ENCODE measurements at regions not wholly inside any gene's neighbourhood (a gene's known extent, or its start where the extent isn't known, plus 50 kb on each side); places are given as distances from the start of the nearest gene placed in this dataset.

GRCh38 chr10:131403936-131404335, 92.4 kb upstream of the TCERG1L start:
- no peaks in the 10 kb centered on the region for H3K9me3 ChIP-seq (ENCODE audit: control insufficient read depth, low read depth, low read length)

DNA sequence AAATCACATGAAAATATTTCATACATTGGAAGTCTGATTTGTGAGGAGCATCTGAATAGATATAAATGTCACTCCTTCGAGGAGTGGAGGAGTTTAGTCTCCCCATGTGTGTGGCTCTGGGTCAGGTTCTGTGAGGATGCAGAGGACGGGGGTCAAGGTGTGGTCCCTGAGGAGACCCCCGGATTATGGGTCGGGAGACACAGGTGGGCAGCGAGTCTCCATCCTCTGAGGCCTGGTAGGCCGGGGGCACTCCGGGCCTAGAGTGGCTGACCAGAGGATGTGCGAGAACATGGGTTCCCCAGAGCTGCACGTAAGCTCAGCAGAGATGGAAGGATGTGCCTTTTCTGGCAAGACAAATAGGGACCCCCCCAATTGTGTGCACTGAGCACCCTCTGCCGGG, 93.4 kb upstream of the TCERG1L start:
- Histone ChIP-seq H3K9ac (ENCODE audit: low read length) (no peak overlapping the region), H3K36me3 (ENCODE audit: control insufficient read depth, low read depth, low read length) (no peaks in the 10 kb centered on the region), H3K27me3 (ENCODE audit: control insufficient read depth, insufficient read depth, low read length) (no peaks in the 10 kb centered on the region), H3K9me3 (ENCODE audit: control insufficient read depth, low read depth, low read length) (no peaks in the 10 kb centered on the region), H3K4me3 (ENCODE audit: low read length) (no peak overlapping the region), H3K27ac (ENCODE audit: low read length) (no peak overlapping the region), H3K4me1 (ENCODE audit: control insufficient read depth, low read depth, low read length) (no peaks in the 10 kb centered on the region)

More at GRCh38 chr10:131403936-131404335, 92.4 kb upstream of the TCERG1L start:
- no peaks in the 10 kb centered on the region for H3K4me1 ChIP-seq (ENCODE audit: control insufficient read depth, low read depth, low read length)
- H3K27me3 ChIP-seq (ENCODE audit: control insufficient read depth, insufficient read depth, low read length): no peaks in the 10 kb centered on the region
- H3K36me3 ChIP-seq (ENCODE audit: control insufficient read depth, low read depth, low read length): no peaks in the 10 kb centered on the region
- no peak overlapping the region for H3K9ac ChIP-seq (ENCODE audit: low read length)
- H3K4me3 ChIP-seq (ENCODE audit: low read length): no peak overlapping the region
- H3K27ac ChIP-seq (ENCODE audit: low read length): no peak overlapping the region

- Histone ChIP-seq H3K36me3 (ENCODE audit: control insufficient read depth, low read depth, low read length) (no peaks in the 10 kb centered on the region), H3K27ac (ENCODE audit: low read length) (no peak overlapping the region), H3K27me3 (ENCODE audit: control insufficient read depth, insufficient read depth, low read length) (no peaks in the 10 kb centered on the region), H3K4me1 (ENCODE audit: control insufficient read depth, low read depth, low read length) (no peaks in the 10 kb centered on the region), H3K4me3 (ENCODE audit: low read length) (no peak overlapping the region), H3K9ac (ENCODE audit: low read length) (no peak overlapping the region), H3K9me3 (ENCODE audit: control insufficient read depth, low read depth, low read length) (no peaks in the 10 kb centered on the region)
Observed at GRCh38 chr10:131406676-131407392, 95.3 kb upstream of the TCERG1L start.

GRCh38 chr10:131418681-131419080, 107.2 kb upstream of the TCERG1L start:
- H3K4me3 ChIP-seq (ENCODE audit: low read length): no peak overlapping the region
- H3K27me3 ChIP-seq (ENCODE audit: control insufficient read depth, insufficient read depth, low read length): no peaks in the 10 kb centered on the region
- no peak overlapping the region for H3K27ac ChIP-seq (ENCODE audit: low read length)
- H3K9me3 ChIP-seq (ENCODE audit: control insufficient read depth, low read depth, low read length): no peaks in the 10 kb centered on the region
- H3K4me1 ChIP-seq (ENCODE audit: control insufficient read depth, low read depth, low read length): no peaks in the 10 kb centered on the region
- no peak overlapping the region for H3K9ac ChIP-seq (ENCODE audit: low read length)
- H3K36me3 ChIP-seq (ENCODE audit: control insufficient read depth, low read depth, low read length): no peaks in the 10 kb centered on the region

GRCh38 chr10:131419797-131420196, 108.3 kb upstream of the TCERG1L start:
- H3K27me3 ChIP-seq (ENCODE audit: control insufficient read depth, insufficient read depth, low read length): no peaks in the 10 kb centered on the region
- no peak overlapping the region for H3K27ac ChIP-seq (ENCODE audit: low read length)
- no peak overlapping the region for H3K9ac ChIP-seq (ENCODE audit: low read length)
- H3K9me3 ChIP-seq (ENCODE audit: control insufficient read depth, low read depth, low read length): no peaks in the 10 kb centered on the region
- no peak overlapping the region for H3K4me3 ChIP-seq (ENCODE audit: low read length)
- no peaks in the 10 kb centered on the region for H3K4me1 ChIP-seq (ENCODE audit: control insufficient read depth, low read depth, low read length)
- no peaks in the 10 kb centered on the region for H3K36me3 ChIP-seq (ENCODE audit: control insufficient read depth, low read depth, low read length)

DNA sequence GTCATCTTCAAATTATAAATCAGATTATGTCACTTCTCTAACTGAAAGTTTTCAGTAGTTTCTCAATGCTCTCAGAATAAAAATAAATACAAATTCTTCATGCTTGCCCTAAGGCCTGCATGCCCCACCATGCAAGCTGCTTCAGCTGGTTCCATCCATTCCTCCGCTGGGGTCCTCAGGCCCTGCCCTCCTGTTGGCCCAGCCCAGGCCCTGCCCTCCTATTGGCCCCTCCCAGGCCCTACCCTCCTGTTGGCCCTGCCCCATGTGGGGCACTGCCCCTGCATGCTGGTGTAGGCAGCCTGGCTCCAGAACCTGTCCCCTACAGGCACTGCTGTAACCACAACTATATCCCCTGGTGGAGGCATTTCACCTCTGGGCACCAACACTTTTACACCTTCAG, 109.3 kb upstream of the TCERG1L start:
- no peaks in the 10 kb centered on the region for H3K27me3 ChIP-seq (ENCODE audit: control insufficient read depth, insufficient read depth, low read length)
- H3K27ac ChIP-seq (ENCODE audit: low read length): no peak overlapping the region
- H3K9me3 ChIP-seq (ENCODE audit: control insufficient read depth, low read depth, low read length): no peaks in the 10 kb centered on the region
- H3K4me1 ChIP-seq (ENCODE audit: control insufficient read depth, low read depth, low read length): no peaks in the 10 kb centered on the region
- H3K36me3 ChIP-seq (ENCODE audit: control insufficient read depth, low read depth, low read length): no peaks in the 10 kb centered on the region
- H3K9ac ChIP-seq (ENCODE audit: low read length): no peak overlapping the region
- no peak overlapping the region for H3K4me3 ChIP-seq (ENCODE audit: low read length)

GRCh38 chr10:131421381-131421780, 109.9 kb upstream of the TCERG1L start:
- Histone ChIP-seq H3K4me3 (ENCODE audit: low read length) (no peak overlapping the region), H3K9ac (ENCODE audit: low read length) (no peak overlapping the region), H3K4me1 (ENCODE audit: control insufficient read depth, low read depth, low read length) (no peaks in the 10 kb centered on the region), H3K27ac (ENCODE audit: low read length) (no peak overlapping the region), H3K9me3 (ENCODE audit: control insufficient read depth, low read depth, low read length) (no peaks in the 10 kb centered on the region), H3K27me3 (ENCODE audit: control insufficient read depth, insufficient read depth, low read length) (no peaks in the 10 kb centered on the region), H3K36me3 (ENCODE audit: control insufficient read depth, low read depth, low read length) (no peaks in the 10 kb centered on the region)

DNA sequence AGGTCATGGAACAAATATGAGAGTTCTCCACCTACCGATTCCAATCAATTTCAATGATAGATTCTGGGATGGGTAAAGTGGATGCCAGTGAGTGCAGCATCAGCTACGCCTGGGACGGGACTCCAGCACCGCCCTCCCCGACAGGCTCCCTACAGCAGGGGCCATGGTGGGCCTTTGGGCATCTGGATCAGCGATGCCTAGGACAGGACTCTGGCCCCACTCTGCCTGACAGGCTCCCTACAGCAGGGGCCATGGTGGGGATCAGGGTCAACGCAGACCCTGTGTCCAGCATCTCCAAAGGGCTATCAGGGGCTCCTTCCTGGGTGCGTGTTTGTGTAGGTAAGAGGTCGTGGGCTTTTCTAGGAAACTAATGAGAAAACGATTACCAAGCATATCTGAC, 111.2 kb upstream of the TCERG1L start:
- Histone ChIP-seq H3K9ac (ENCODE audit: low read length) (no peak overlapping the region), H3K9me3 (ENCODE audit: control insufficient read depth, low read depth, low read length) (no peaks in the 10 kb centered on the region), H3K27me3 (ENCODE audit: control insufficient read depth, insufficient read depth, low read length) (no peaks in the 10 kb centered on the region), H3K27ac (ENCODE audit: low read length) (no peak overlapping the region), H3K4me3 (ENCODE audit: low read length) (no peak overlapping the region), H3K36me3 (ENCODE audit: control insufficient read depth, low read depth, low read length) (no peaks in the 10 kb centered on the region), H3K4me1 (ENCODE audit: control insufficient read depth, low read depth, low read length) (no peaks in the 10 kb centered on the region)

- Histone ChIP-seq H3K27ac (ENCODE audit: low read length) (no peak overlapping the region), H3K9me3 (ENCODE audit: control insufficient read depth, low read depth, low read length) (no peaks in the 10 kb centered on the region), H3K4me1 (ENCODE audit: control insufficient read depth, low read depth, low read length) (no peaks in the 10 kb centered on the region), H3K36me3 (ENCODE audit: control insufficient read depth, low read depth, low read length) (no peaks in the 10 kb centered on the region), H3K27me3 (ENCODE audit: control insufficient read depth, insufficient read depth, low read length) (no peaks in the 10 kb centered on the region), H3K9ac (ENCODE audit: low read length) (no peak overlapping the region), H3K4me3 (ENCODE audit: low read length) (no peak overlapping the region)
Observed at GRCh38 chr10:131424053-131424452, 112.5 kb upstream of the TCERG1L start.

DNA sequence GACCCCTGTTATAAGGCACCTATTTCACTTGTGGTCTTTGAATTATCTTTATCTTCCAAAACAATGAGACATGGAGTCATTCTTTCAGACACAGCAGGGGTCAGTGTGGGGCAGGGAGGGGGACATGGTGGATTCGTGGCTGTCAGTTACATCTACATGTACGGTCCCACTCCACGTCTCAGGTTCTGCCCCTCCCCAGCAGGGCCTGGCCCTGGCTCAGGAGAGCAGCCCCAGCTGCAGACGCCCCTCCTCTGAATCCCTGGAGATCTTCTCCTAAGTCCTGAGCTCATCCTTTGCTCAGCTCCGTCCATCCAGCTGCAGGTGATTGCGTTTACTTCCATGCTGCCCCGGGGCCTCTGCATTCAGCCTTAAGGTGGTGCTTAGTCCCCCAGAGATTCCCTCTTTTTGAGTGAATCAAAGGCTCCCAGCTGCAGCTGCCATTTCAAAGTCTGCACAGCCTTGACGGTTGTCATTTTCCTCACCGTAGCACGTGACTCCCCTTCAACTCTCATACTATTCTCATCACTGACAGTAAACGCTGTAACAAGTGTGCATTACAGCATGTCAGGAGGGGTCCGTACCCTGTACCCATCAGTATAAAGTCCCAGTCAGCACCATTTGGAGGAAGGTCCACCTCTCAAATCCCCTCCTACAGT, 113.4 kb upstream of the TCERG1L start:
- H3K36me3 ChIP-seq (ENCODE audit: control insufficient read depth, low read depth, low read length): no peaks in the 10 kb centered on the region
- H3K9me3 ChIP-seq (ENCODE audit: control insufficient read depth, low read depth, low read length): no peaks in the 10 kb centered on the region
- no peak overlapping the region for H3K4me3 ChIP-seq (ENCODE audit: low read length)
- no peak overlapping the region for H3K27ac ChIP-seq (ENCODE audit: low read length)
- H3K27me3 ChIP-seq (ENCODE audit: control insufficient read depth, insufficient read depth, low read length): no peaks in the 10 kb centered on the region
- no peaks in the 10 kb centered on the region for H3K4me1 ChIP-seq (ENCODE audit: control insufficient read depth, low read depth, low read length)
- H3K9ac ChIP-seq (ENCODE audit: low read length): no peak overlapping the region

DNA sequence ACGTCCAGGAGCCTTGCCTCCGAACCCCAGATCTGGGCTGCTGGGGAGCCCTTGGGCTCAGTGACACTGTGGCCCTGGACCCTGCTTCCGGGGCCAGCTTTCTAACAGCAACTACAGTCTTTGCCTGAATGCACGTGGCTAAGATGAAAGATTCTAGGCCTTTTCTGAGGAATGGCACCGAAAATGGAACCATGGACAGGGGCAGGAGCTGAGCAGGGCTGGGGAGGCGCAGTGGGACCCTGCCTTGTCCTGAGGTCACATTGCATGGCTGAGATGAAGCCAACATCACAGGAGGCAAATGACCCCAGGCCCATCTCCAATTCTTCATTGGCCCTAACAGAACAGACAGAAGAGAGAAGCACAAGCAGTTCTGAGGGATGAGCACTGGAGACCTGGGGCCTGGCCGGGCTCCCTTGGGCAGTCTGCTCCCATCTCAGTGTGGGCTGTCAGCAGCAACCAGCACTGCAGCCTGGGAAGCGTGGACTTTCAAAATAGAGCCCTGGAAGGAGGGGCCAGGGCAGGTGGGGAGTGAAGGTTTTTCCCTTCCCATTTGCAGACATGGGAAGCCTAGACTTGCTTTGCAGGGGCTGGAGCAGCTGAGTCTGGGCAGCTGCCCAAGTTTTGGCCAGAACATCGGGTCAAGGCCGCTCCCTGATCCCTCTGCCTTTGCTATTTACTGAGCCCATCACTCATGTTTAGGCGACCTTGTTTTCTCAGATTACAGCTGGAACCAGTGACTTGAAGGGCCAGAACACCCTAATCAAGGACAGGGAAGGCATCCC, 114.4 kb upstream of the TCERG1L start:
- no peak overlapping the region for H3K9ac ChIP-seq (ENCODE audit: low read length)
- no peaks in the 10 kb centered on the region for H3K36me3 ChIP-seq (ENCODE audit: control insufficient read depth, low read depth, low read length)
- H3K9me3 ChIP-seq (ENCODE audit: control insufficient read depth, low read depth, low read length): no peaks in the 10 kb centered on the region
- H3K4me1 ChIP-seq (ENCODE audit: control insufficient read depth, low read depth, low read length): no peaks in the 10 kb centered on the region
- no peak overlapping the region for H3K4me3 ChIP-seq (ENCODE audit: low read length)
- H3K27me3 ChIP-seq (ENCODE audit: control insufficient read depth, insufficient read depth, low read length): no peaks in the 10 kb centered on the region
- no peak overlapping the region for H3K27ac ChIP-seq (ENCODE audit: low read length)

Data from iPS-18a (cell line).